ENCODE measurements at regions not wholly inside any gene's neighbourhood (a gene's known extent, or its start where the extent isn't known, plus 50 kb on each side); places are given as distances from the start of the nearest gene placed in this dataset.

- Histone ChIP-seq H3K4me1 (ENCODE audit: control insufficient read depth in 1 of 2, low read depth in 2 of 2) (no peaks in the 10 kb centered on the region), H3K27me3 (replicated peaks; ENCODE audit: insufficient read depth) (no peaks in the 10 kb centered on the region), H3K4me3 (no peak overlapping the region), H3K27ac (no peak overlapping the region), H3K9me3 (no peaks in the 10 kb centered on the region), H3K36me3 (no peaks in the 10 kb centered on the region)
- ATAC-seq (ENCODE audit: insufficient number of reproducible peaks, low FRiP score, low read depth) (no peak), DNase-seq (ENCODE audit: low spot score) (no peak)
- no peak for TF ChIP-seq CTCF (IDR thresholded peaks at IDR 0.05)
Measured at GRCh38 chr4:166324321-166324720, 451.3 kb downstream of the TLL1 start.

- no peak for TF ChIP-seq CTCF (IDR thresholded peaks at IDR 0.05)
- ATAC-seq (ENCODE audit: insufficient number of reproducible peaks, low FRiP score, low read depth): no peak
Measured at GRCh38 chr4:166335256-166335938, 462.4 kb downstream of the TLL1 start.

GRCh38 chr4:166341992-166342391 is 469.0 kb downstream of the TLL1 start:
- ATAC-seq (ENCODE audit: insufficient number of reproducible peaks, low FRiP score, low read depth) (no peak), DNase-seq (ENCODE audit: low spot score) (no peak)
- Histone ChIP-seq H3K9me3 (no peaks in the 10 kb centered on the region), H3K4me3 (no peak overlapping the region), H3K27ac (no peak overlapping the region), H3K36me3 (no peaks in the 10 kb centered on the region), H3K27me3 (replicated peaks; ENCODE audit: insufficient read depth) (no peaks in the 10 kb centered on the region), H3K4me1 (ENCODE audit: control insufficient read depth in 1 of 2, low read depth in 2 of 2) (no peaks in the 10 kb centered on the region)
- TF ChIP-seq CTCF (IDR thresholded peaks at IDR 0.05): no peak

More at GRCh38 chr4:166335256-166335938, 462.4 kb downstream of the TLL1 start:
- Histone ChIP-seq H3K36me3 (no peaks in the 10 kb centered on the region), H3K4me3 (no peak overlapping the region), H3K27ac (no peak overlapping the region), H3K27me3 (replicated peaks; ENCODE audit: insufficient read depth) (no peaks in the 10 kb centered on the region), H3K4me1 (ENCODE audit: control insufficient read depth in 1 of 2, low read depth in 2 of 2) (no peaks in the 10 kb centered on the region), H3K9me3 (no peaks in the 10 kb centered on the region)
- DNase-seq (ENCODE audit: low spot score): no peak

- DNase-seq (ENCODE audit: low spot score) (no peak), ATAC-seq (ENCODE audit: insufficient number of reproducible peaks, low FRiP score, low read depth) (no peak)
- H3K4me3 ChIP-seq: no peak overlapping the region
- no peaks in the 10 kb centered on the region for H3K27me3 ChIP-seq (replicated peaks; ENCODE audit: insufficient read depth)
- H3K9me3 ChIP-seq: no peaks in the 10 kb centered on the region
- H3K4me1 ChIP-seq (ENCODE audit: control insufficient read depth in 1 of 2, low read depth in 2 of 2): no peaks in the 10 kb centered on the region
- H3K36me3 ChIP-seq: no peaks in the 10 kb centered on the region
- TF ChIP-seq CTCF (IDR thresholded peaks at IDR 0.05): no peak
- no peak overlapping the region for H3K27ac ChIP-seq
Measured at GRCh38 chr4:166363198-166363597, 490.2 kb downstream of the TLL1 start.

GRCh38 chr4:166366012-166366411 is 493.0 kb downstream of the TLL1 start:
- Histone ChIP-seq H3K27me3 (replicated peaks; ENCODE audit: insufficient read depth) (no peaks in the 10 kb centered on the region), H3K36me3 (no peaks in the 10 kb centered on the region), H3K9me3 (no peaks in the 10 kb centered on the region), H3K27ac (no peak overlapping the region), H3K4me3 (no peak overlapping the region), H3K4me1 (ENCODE audit: control insufficient read depth in 1 of 2, low read depth in 2 of 2) (no peaks in the 10 kb centered on the region)
- no peak for DNase-seq (ENCODE audit: low spot score)
- ATAC-seq (ENCODE audit: insufficient number of reproducible peaks, low FRiP score, low read depth): no peak
- no peak for TF ChIP-seq CTCF (IDR thresholded peaks at IDR 0.05)
